GM12873 (cell line): ENCODE measurements at regions not wholly inside any gene's neighbourhood (a gene's known extent, or its start where the extent isn't known, plus 50 kb on each side); places are given as distances from the start of the nearest gene placed in this dataset.

Experiments
- CTCF ChIP-seq: IDR thresholded peaks from 2 replicates; pipeline ENCODE4 v1.5.1; 2012; ENCODE audit warnings: low read depth, mild to moderate bottlenecking, moderate library complexity, low read length, control low read depth; ENCODE audit not compliant: insufficient read depth; ENCODE audit errors: missing control alignments

GRCh38 chr5:168188182-168188581 is 103.3 kb upstream of the WWC1 start:
- no peak for TF ChIP-seq CTCF

GRCh38 chr5:168192120-168192519 is 99.3 kb upstream of the WWC1 start:
- no peak for TF ChIP-seq CTCF

- TF ChIP-seq CTCF = no peak
Measured at GRCh38 chr5:168193493-168194250, 97.8 kb upstream of the WWC1 start.

- TF ChIP-seq CTCF = no peak
Measured at GRCh38 chr5:168195110-168195509, 96.3 kb upstream of the WWC1 start.

- TF ChIP-seq CTCF = no peak
Measured at GRCh38 chr5:168198359-168198758, 93.1 kb upstream of the WWC1 start.

- TF ChIP-seq CTCF = no peak
Measured at GRCh38 chr5:168202996-168203395, 88.4 kb upstream of the WWC1 start.

- TF ChIP-seq CTCF = no peak
Measured at GRCh38 chr5:168204165-168204564, 87.3 kb upstream of the WWC1 start.
